WTC11 (cell line): ENCODE measurements at regions not wholly inside any gene's neighbourhood (a gene's known extent, or its start where the extent isn't known, plus 50 kb on each side); places are given as distances from the start of the nearest gene placed in this dataset.

Experiments
- ATAC-seq: fragments of 200-7000 bp; cut with Tn5 transposase; 2 replicates; pipeline ENCODE4 v1.10.0; 2021; ENCODE audit warnings: mild to moderate bottlenecking, moderate library complexity
- CTCF ChIA-PET: fragments of 300-600 bp; sonication (Branson Sonifier 250); formaldehyde crosslinking; loops from one replicate; lab custom pipeline; 2021; ENCODE audit warnings: antibody characterized with exemption; lab: Charles Lee
- POLR2A ChIA-PET: fragments of 350-600 bp; sonication (Branson Sonifier 250); formaldehyde crosslinking; loops from one replicate; lab custom pipeline; 2021; ENCODE audit warnings: antibody characterized with exemption; lab: Charles Lee
- DNase-seq: peaks from one replicate; pipeline ENCODE4 v3.0.0; 2021; ENCODE audit warnings: low spot score
- H3K27ac Mint-ChIP-seq: 2 replicates; pipeline ENCODE4 v1.8.0; 2021; ENCODE audit warnings: mixed read lengths
- H3K27me3 Mint-ChIP-seq: 2 replicates; pipeline ENCODE4 v1.8.0; 2021; ENCODE audit warnings: low read depth, mild to moderate bottlenecking, moderate library complexity, mixed read lengths
- H3K36me3 Mint-ChIP-seq: 2 replicates; pipeline ENCODE4 v1.8.0; 2021; ENCODE audit warnings: mixed read lengths
- H3K4me1 Mint-ChIP-seq: 2 replicates; pipeline ENCODE4 v1.8.0; 2022; ENCODE audit warnings: mixed read lengths
- H3K4me3 Mint-ChIP-seq: 2 replicates; pipeline ENCODE4 v1.8.0; 2021; ENCODE audit warnings: mild to moderate bottlenecking, moderate library complexity, mixed read lengths
- H3K9me3 Mint-ChIP-seq: 2 replicates; pipeline ENCODE4 v1.8.0; 2021; ENCODE audit warnings: mixed read lengths
- AFF4 ChIP-seq: sonication (generic); formaldehyde crosslinking; IDR thresholded peaks from 2 replicates; pipeline ENCODE4 v1.8.1; 2023; ENCODE audit warnings: mild to moderate bottlenecking, missing genetic modification reagents, borderline replicate concordance
- ATF6 ChIP-seq: sonication (generic); formaldehyde crosslinking; IDR thresholded peaks from 2 replicates; pipeline ENCODE4 v1.8.1; 2023; ENCODE audit warnings: mild to moderate bottlenecking, missing genetic modification reagents
- E2F1 ChIP-seq: sonication (generic); formaldehyde crosslinking; IDR thresholded peaks from 2 replicates; pipeline ENCODE4 v1.8.0; 2022; ENCODE audit warnings: mild to moderate bottlenecking, missing genetic modification reagents
- ETV6 ChIP-seq: sonication (generic); formaldehyde crosslinking; IDR thresholded peaks from 2 replicates; pipeline ENCODE4 v1.8.1; 2022; ENCODE audit warnings: mild to moderate bottlenecking, missing genetic modification reagents
- GTF2I ChIP-seq: fragments of 250-450 bp; sonication (Bioruptor Pico); conservative IDR thresholded peaks from 2 replicates; pipeline ENCODE4 v1.4.0; 2021; ENCODE audit warnings: mild to moderate bottlenecking
- HMGXB4 ChIP-seq: sonication (generic); formaldehyde crosslinking; IDR thresholded peaks from 2 replicates; pipeline ENCODE4 v1.8.1; 2023; ENCODE audit warnings: mild to moderate bottlenecking, moderate library complexity, missing genetic modification reagents
- MAX ChIP-seq: sonication (generic); formaldehyde crosslinking; IDR thresholded peaks from 2 replicates; pipeline ENCODE4 v1.8.0; 2022; ENCODE audit warnings: mild to moderate bottlenecking, missing genetic modification reagents
- MXD4 ChIP-seq: fragments of 250-450 bp; sonication (Bioruptor Pico); IDR thresholded peaks from 2 replicates; pipeline ENCODE4 v1.8.0; 2021; ENCODE audit warnings: mild to moderate bottlenecking, moderate library complexity, borderline replicate concordance
- NR3C1 ChIP-seq: sonication (generic); formaldehyde crosslinking; conservative IDR thresholded peaks from 2 replicates; pipeline ENCODE4 v1.8.1; 2023; ENCODE audit warnings: low read depth, mild to moderate bottlenecking, missing genetic modification reagents
- PRRX2 ChIP-seq: fragments of 250-450 bp; sonication (Bioruptor Pico); IDR thresholded peaks from 2 replicates; pipeline ENCODE4 v1.8.0; 2021; ENCODE audit warnings: mild to moderate bottlenecking
- SP1 ChIP-seq: sonication (generic); formaldehyde crosslinking; conservative IDR thresholded peaks from 2 replicates; pipeline ENCODE4 v1.8.1; 2022; ENCODE audit warnings: missing genetic modification reagents
- TP53 ChIP-seq: sonication (generic); formaldehyde crosslinking; IDR thresholded peaks from 2 replicates; pipeline ENCODE4 v1.8.1; 2023; ENCODE audit warnings: mild to moderate bottlenecking, missing genetic modification reagents
- ZNF121 ChIP-seq: sonication (generic); formaldehyde crosslinking; IDR thresholded peaks from 2 replicates; pipeline ENCODE4 v1.8.0; 2023; ENCODE audit warnings: missing genetic modification reagents
- ZNF138 ChIP-seq: sonication (generic); formaldehyde crosslinking; conservative IDR thresholded peaks from 2 replicates; pipeline ENCODE4 v1.8.1; 2022; ENCODE audit warnings: mild to moderate bottlenecking, moderate library complexity, missing genetic modification reagents
- ZNF425 ChIP-seq: fragments of 250-450 bp; sonication (Bioruptor Pico); conservative IDR thresholded peaks from 2 replicates; pipeline ENCODE4 v1.9.0; 2021; ENCODE audit warnings: mild to moderate bottlenecking
- ZNF512 ChIP-seq: sonication (generic); formaldehyde crosslinking; IDR thresholded peaks from 2 replicates; pipeline ENCODE4 v1.8.1; 2022; ENCODE audit warnings: missing genetic modification reagents, borderline replicate concordance

GRCh38 chr2:2889646-2890045, 488.0 kb downstream of the EIPR1 start (continued):
- no peak for TF ChIP-seq ZNF425
- no peak for TF ChIP-seq ATF6 (CRISPR knock-in tag)
- TF ChIP-seq ZNF138: no peak
- TF ChIP-seq PRRX2 (CRISPR knock-in tag): no peak
- TF ChIP-seq ZNF121: no peak
- no peak for TF ChIP-seq MAX (CRISPR knock-in tag)
- no peak for TF ChIP-seq MXD4

- no peaks in the 10 kb centered on the region for H3K9me3 Mint-ChIP-seq
- H3K36me3 Mint-ChIP-seq: no peaks in the 10 kb centered on the region
- DNase-seq (no peak), ATAC-seq (no peak)
- CTCF ChIA-PET: no interaction called here
- TF ChIP-seq AFF4 (CRISPR knock-in tag) (no peak), NR3C1 (CRISPR knock-in tag) (no peak), HMGXB4 (CRISPR knock-in tag) (no peak), ETV6 (CRISPR knock-in tag) (no peak), PRRX2 (CRISPR knock-in tag) (no peak), TP53 (CRISPR knock-in tag) (no peak), SP1 (CRISPR knock-in tag) (no peak), E2F1 (CRISPR knock-in tag) (no peak), ZNF512 (CRISPR knock-in tag) (no peak), GTF2I (CRISPR knock-in tag) (no peak), MAX (CRISPR knock-in tag) (no peak)
- TF ChIP-seq, all 79 proteins: peak for 0
- no peak overlapping the region for H3K4me3 Mint-ChIP-seq
- H3K4me1 Mint-ChIP-seq: no peaks in the 10 kb centered on the region
- H3K27ac Mint-ChIP-seq: no peak overlapping the region
- no peaks in the 10 kb centered on the region for H3K27me3 Mint-ChIP-seq
- POLR2A ChIA-PET: no interaction called here
Measured at GRCh38 chr2:2889141-2889540, 488.5 kb downstream of the EIPR1 start.
